ENCODE measurements at regions not wholly inside any gene's neighbourhood (a gene's known extent, or its start where the extent isn't known, plus 50 kb on each side); places are given as distances from the start of the nearest gene placed in this dataset.

DNA sequence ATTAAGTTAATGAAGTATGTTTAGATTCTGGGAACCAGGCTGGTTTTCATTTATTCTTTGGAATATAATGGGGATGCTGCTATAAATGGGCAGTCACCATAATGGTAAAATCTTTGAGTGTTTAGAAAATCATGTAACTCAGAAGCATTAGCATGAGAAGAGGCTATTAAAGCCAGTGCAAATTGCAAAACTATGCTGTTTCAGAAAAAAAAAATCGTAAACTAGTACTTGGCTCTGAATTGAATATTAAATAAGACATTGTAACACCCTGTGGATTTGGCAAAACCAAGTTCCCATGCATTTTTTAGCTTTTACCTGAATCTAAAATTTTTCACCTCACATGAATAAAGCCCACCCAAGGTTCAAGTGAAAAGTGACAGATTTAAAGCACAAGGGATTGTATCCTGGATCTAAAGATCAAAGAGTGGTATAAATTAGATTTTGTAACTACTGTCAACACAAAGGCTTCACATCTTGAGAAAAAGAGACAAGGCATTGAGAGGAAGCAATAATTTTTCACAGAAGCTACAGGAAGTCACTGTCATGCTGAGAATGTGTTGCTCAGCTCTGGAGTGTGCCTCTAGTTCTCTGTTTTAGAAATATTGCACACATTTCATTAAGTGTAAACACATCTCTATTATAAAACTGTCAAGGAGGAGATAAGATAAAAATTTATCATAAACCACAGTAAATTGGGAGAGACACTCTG is 142.2 kb downstream of the ABCA8 start:
- DNase-seq = no peak

- DNase-seq = no peak
Observed at GRCh38 chr17:68809148-68809547, 146.0 kb downstream of the ABCA8 start.

- DNase-seq = no peak
Observed at GRCh38 chr17:68807998-68808772, 147.0 kb downstream of the ABCA8 start.

DNA sequence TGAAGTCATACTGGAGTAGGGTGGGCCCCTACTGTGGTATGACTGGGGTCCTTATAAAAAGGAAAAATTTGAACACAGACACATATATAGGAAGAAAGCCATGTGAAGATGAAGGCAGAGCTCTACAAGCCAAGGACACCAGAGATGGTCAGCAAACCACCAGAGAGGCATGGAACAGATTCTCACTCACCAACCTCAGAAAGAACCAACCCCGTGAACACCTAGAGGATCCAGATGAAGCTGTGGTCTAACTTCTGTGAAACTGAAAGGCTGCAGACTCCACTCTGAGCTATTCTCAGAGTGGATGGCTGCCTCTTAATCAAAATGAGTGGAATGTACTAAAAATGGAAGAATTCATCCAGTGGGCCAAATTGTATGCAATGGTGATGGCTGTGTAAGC is 149.6 kb downstream of the ABCA8 start:
- DNase-seq = no peak

DNA sequence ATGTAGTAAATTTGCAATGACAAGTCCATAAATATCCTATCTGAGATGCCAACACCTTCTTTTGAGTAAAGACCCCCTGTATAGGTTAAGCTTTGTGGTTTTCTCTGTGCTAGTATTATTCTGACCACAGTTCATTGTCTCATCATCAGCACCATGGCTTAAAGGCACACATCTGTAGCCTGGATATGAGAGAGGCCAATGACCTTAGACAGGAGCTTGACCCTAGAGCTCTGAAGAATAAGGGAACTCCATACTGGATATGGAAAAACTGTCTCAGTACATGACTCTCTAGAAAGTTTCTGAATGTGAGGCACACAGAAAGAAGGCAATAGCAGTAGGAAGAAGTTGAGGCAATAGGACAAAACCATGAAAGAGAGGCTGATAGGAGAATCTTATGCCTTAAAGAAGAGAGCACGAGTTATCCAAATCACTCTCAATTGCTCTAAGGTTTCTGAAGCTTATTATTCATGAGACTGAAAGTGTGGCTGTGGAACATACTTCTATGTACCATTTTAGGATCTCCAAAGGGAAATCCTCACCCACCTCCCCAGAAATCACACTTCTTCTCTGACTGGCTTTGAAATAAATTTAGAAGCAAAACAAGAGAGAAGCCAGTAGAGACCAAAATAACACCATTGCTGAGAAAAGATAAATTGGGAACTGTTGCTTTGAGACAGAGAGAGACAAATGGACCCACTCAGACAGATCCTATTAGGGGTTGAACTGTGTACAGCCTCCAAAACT is 150.2 kb downstream of the ABCA8 start:
- DNase-seq = no peak

DNA sequence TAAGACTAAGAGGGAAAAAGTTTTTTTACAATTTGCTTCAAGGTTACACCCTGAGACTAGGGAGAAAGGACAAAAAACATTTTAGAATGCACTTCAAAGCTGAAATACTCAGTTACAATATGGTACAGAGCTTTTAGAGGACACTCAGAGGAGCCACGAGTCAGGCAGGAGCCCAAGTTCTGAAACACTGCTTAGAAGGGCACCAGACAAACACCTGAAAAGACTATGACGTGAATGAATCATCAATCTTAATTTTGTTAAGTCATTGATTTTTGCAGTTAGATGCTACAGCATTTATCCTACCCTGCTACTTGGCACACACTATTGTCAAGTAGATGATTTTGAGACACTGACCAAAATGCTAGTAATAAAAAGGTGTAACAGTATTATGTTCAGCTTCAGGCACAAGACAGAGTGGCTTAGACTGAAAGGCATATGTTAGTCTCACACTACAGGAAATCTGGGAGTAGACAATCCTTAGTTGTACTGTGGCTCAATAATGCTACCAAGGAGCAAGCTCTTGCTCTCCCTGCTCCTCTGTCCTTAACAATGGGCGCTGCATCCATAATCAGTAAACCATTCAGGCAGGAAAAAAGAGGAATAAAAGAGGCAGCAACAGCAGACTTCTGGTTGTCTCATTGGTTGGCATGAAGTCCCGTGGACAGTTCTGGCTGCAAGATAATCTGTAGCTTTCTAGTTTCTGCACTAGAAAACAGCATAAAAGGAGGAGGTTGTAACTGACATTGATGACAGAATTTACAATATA is 151.8 kb downstream of the ABCA8 start:
- no peak for DNase-seq

GRCh38 chr17:68801335-68802247 is 153.6 kb downstream of the ABCA8 start:
- DNase-seq = no peak

DNA sequence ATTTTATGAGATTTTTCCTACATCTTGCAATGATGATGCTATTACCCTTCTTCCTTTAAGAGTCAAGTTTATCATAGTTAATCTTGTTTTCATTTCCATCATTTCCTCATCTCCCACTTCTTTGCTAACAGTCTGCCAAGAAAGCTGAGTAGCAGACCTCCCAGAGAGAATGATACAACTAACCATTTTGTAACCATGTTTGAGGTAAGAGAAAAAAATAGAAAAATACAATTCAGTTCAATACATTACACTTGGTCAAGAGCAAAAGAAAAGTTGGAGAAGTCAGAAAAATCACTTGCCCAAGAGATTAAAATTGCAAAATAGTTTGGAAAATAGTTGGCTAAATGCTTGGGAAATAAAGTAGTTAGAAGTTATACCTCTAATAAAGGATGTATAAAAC is 154.4 kb downstream of the ABCA8 start:
- DNase-seq = no peak

GRCh38 chr17:68794636-68795434 is 160.4 kb downstream of the ABCA8 start:
- no peak for DNase-seq

- no peak for DNase-seq
Observed at GRCh38 chr17:68792873-68793272, 162.3 kb downstream of the ABCA8 start.

GRCh38 chr17:68792042-68792685 is 163.0 kb downstream of the ABCA8 start:
- no peak for DNase-seq

DNA sequence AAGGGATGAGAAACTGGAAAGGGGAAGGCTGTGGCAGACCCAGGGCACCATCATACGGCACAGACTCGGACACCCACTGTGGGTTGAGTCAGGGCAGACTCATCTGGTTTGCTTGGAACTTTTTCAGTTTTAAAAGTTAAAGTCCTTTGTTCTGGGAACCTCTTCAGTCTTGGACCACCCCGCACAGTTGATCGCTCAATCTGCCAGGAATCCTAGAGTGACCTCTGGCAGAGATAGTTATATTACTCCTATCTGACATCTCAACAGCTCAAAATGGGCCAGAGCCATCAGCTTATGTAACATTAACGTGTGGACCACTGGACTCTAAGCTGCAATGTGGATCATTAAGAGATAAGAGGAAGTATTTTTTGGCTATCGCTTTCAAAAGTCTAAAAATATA is 164.3 kb downstream of the ABCA8 start:
- DNase-seq = no peak

GRCh38 chr17:68790492-68790891 is 164.7 kb downstream of the ABCA8 start:
- DNase-seq = no peak

DNA sequence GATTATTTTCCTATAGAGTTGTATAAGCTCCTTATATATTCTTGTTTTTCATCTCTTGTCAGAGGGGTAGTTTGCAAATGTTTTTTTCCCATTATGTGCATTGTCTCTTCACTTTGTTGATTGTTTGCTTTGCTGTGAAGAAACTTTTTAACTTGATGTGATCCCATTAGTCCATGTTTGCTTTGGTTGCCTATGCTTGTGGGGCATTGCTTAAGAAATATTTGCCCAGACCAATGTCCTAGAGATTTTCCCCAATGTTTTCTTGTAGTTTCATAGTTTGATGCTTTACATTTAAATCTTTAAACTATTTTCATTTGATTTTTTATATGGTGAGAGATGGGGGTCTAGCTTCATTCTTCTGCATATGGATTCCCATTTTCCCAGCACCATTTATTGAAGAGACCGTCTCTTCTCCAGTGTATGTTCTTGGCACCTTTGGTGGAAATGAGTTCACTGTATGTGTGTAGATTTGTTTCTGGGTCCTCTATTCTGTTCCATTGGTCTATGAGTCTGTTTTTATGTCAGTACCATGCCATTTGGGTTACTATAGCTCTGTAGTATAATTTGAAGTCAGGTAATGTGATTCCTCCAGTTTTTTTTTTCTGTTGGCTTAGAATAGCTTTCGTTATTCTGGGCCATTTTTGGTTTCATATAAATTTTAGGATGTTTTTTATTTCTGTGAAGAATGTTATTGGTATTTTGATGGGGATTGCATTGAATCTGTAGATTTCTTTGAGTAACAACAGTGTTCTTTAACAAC is 165.8 kb downstream of the ABCA8 start:
- DNase-seq = no peak

GRCh38 chr17:68785565-68786486 is 169.4 kb downstream of the ABCA8 start:
- DNase-seq = no peak

GRCh38 chr17:68784431-68784830 is 170.8 kb downstream of the ABCA8 start:
- no peak for DNase-seq

- DNase-seq = no peak
Observed at GRCh38 chr17:68783861-68784260, 171.3 kb downstream of the ABCA8 start.

- no peak for DNase-seq
Observed at GRCh38 chr17:68782789-68783188, 172.4 kb downstream of the ABCA8 start.

GRCh38 chr17:68780596-68780995 is 174.6 kb downstream of the ABCA8 start:
- no peak for DNase-seq

Measured in amniotic stem cell (primary cell).